DND-41 (cell line): ENCODE measurements at regions not wholly inside any gene's neighbourhood (a gene's known extent, or its start where the extent isn't known, plus 50 kb on each side); places are given as distances from the start of the nearest gene placed in this dataset.

Source experiments
- EZH2 ChIP-seq: IDR thresholded peaks from 3 replicates; pipeline ENCODE4 v1.6.1; 2012; ENCODE audit warnings: borderline replicate concordance, low read depth, mild to moderate bottlenecking, moderate library complexity, low read length, inconsistent platforms; ENCODE audit not compliant: severe bottlenecking
- TF ChIP-seq, protein P1 (sequence below): IDR thresholded peaks from 2 replicates; pipeline ENCODE4 v1.5.1; 2012; ENCODE audit warnings: borderline replicate concordance, low read length, moderate library complexity, mild to moderate bottlenecking; ENCODE audit not compliant: poor library complexity, severe bottlenecking; ENCODE audit errors: extremely low read depth

DNA sequence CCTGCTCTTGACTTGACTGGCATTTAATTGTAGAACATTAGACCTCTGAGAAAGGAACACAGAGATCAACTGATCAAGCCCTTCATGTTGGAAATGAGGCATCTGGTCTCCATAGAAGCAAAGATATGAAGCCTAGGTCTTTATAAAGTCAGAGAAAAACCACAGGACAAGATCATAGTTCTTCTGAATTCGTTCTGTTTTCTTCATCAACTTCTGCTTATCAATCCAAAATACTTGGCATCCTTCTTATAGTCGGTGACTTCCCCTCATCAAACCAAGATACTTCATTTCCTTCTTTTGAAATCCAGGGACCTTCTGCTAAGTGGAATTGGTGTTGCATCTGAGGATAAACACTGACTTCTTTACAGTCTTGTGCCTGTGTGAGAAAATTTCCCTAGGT, 77.1 kb upstream of the PRKCQ start:
- TF ChIP-seq, protein P1, sequence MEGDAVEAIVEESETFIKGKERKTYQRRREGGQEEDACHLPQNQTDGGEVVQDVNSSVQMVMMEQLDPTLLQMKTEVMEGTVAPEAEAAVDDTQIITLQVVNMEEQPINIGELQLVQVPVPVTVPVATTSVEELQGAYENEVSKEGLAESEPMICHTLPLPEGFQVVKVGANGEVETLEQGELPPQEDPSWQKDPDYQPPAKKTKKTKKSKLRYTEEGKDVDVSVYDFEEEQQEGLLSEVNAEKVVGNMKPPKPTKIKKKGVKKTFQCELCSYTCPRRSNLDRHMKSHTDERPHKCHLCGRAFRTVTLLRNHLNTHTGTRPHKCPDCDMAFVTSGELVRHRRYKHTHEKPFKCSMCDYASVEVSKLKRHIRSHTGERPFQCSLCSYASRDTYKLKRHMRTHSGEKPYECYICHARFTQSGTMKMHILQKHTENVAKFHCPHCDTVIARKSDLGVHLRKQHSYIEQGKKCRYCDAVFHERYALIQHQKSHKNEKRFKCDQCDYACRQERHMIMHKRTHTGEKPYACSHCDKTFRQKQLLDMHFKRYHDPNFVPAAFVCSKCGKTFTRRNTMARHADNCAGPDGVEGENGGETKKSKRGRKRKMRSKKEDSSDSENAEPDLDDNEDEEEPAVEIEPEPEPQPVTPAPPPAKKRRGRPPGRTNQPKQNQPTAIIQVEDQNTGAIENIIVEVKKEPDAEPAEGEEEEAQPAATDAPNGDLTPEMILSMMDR: no peak
- TF ChIP-seq EZH2: no peak
